Astrocyte (in vitro differentiated cells and primary cell): ENCODE measurements at regions not wholly inside any gene's neighbourhood (a gene's known extent, or its start where the extent isn't known, plus 50 kb on each side); places are given as distances from the start of the nearest gene placed in this dataset.
"Not testable (repeated sequence)": the region's sequence is repeated elsewhere in the genome, so short reads cannot be mapped to it uniquely, and the experiment has no call there.

Source experiments
- DNase-seq: peaks from one replicate; pipeline ENCODE4 v3.0.0-alpha.2; 2010; ENCODE audit warnings: low read depth
- FAIRE-seq: peaks from 2 replicates; lab custom pipeline; 2011; peaks lifted over from hg19 to GRCh38; lab: Jason Lieb, UNC
- H2AFZ ChIP-seq: 2 replicates; pipeline ENCODE4 v1.6.0; 2012; ENCODE audit warnings: low read depth, low read length, inconsistent platforms
- H3K27ac ChIP-seq: 2 replicates; pipeline ENCODE4 v1.5.1; 2011; ENCODE audit warnings: low read depth, low read length, inconsistent platforms
- H3K27me3 ChIP-seq: 2 replicates; pipeline ENCODE4 v1.6.0; 2011; ENCODE audit warnings: low read length, inconsistent platforms; ENCODE audit not compliant: insufficient read depth
- H3K36me3 ChIP-seq: 2 replicates; pipeline ENCODE4 v1.5.1; 2011; ENCODE audit warnings: low read length, inconsistent platforms; ENCODE audit not compliant: insufficient read depth
- H3K4me1 ChIP-seq: 2 replicates; pipeline ENCODE4 v1.5.1; 2011; ENCODE audit warnings: low read length, inconsistent platforms; ENCODE audit not compliant: insufficient read depth
- H3K4me2 ChIP-seq: 2 replicates; pipeline ENCODE4 v1.6.0; 2012; ENCODE audit warnings: low read length, inconsistent platforms
- H3K4me3 ChIP-seq: 2 replicates; pipeline ENCODE4 v1.5.1; 2011; ENCODE audit warnings: low read depth, mild to moderate bottlenecking, low read length, inconsistent platforms; ENCODE audit not compliant: insufficient read depth
- H3K79me2 ChIP-seq: 2 replicates; pipeline ENCODE4 v1.6.0; 2012; ENCODE audit warnings: mild to moderate bottlenecking, low read length, inconsistent platforms; ENCODE audit not compliant: insufficient read depth
- H3K9ac ChIP-seq: 2 replicates; pipeline ENCODE4 v1.6.0; 2012; ENCODE audit warnings: mild to moderate bottlenecking, low read length, inconsistent platforms
- H3K9me3 ChIP-seq: 2 replicates; pipeline ENCODE4 v1.5.1; 2012; ENCODE audit warnings: low read depth, mild to moderate bottlenecking, low read length, inconsistent platforms; ENCODE audit not compliant: insufficient read depth
- H4K20me1 ChIP-seq: 2 replicates; pipeline ENCODE4 v1.6.0; 2012; ENCODE audit warnings: low read length, inconsistent platforms; ENCODE audit not compliant: insufficient read depth
- H3K27ac Mint-ChIP-seq: one replicate; pipeline ENCODE4 v1.8.0; 2021; ENCODE audit warnings: mild to moderate bottlenecking, mixed read lengths; ENCODE audit not compliant: unreplicated experiment
- H3K27me3 Mint-ChIP-seq: one replicate; pipeline ENCODE4 v1.8.0; 2021; ENCODE audit warnings: low read depth, mixed read lengths; ENCODE audit not compliant: unreplicated experiment
- H3K36me3 Mint-ChIP-seq: one replicate; pipeline ENCODE4 v1.8.0; 2021; ENCODE audit warnings: low read depth, mixed read lengths; ENCODE audit not compliant: unreplicated experiment
- H3K4me1 Mint-ChIP-seq: one replicate; pipeline ENCODE4 v1.8.0; 2021; ENCODE audit warnings: low read depth, mixed read lengths; ENCODE audit not compliant: unreplicated experiment
- H3K4me3 Mint-ChIP-seq: one replicate; pipeline ENCODE4 v1.8.0; 2021; ENCODE audit warnings: mild to moderate bottlenecking, moderate library complexity, mixed read lengths; ENCODE audit not compliant: unreplicated experiment
- H3K9me3 Mint-ChIP-seq: one replicate; pipeline ENCODE4 v1.8.0; 2021; ENCODE audit warnings: mild to moderate bottlenecking, mixed read lengths; ENCODE audit not compliant: unreplicated experiment
- CTCF ChIP-seq: IDR thresholded peaks from 2 replicates; pipeline ENCODE4 v1.5.1; 2011; ENCODE audit warnings: low read depth, mild to moderate bottlenecking, inconsistent platforms, low read length, moderate library complexity; ENCODE audit not compliant: insufficient read depth
- EZH2 ChIP-seq: IDR thresholded peaks from 2 replicates; pipeline ENCODE4 v1.6.1; 2012; ENCODE audit warnings: mild to moderate bottlenecking, low read length, inconsistent platforms; ENCODE audit not compliant: insufficient read depth

- H4K20me1 ChIP-seq, result no peaks in the 10 kb centered on the region
- H3K9me3 ChIP-seq, result no peaks in the 10 kb centered on the region
- no peak overlapping the region for H2AFZ ChIP-seq
- H3K36me3 Mint-ChIP-seq, result no peaks in the 10 kb centered on the region
- no peak overlapping the region for H3K27ac ChIP-seq
- H3K4me3 Mint-ChIP-seq, result no peak overlapping the region
- H3K4me2 ChIP-seq, result no peak overlapping the region
- no peaks in the 10 kb centered on the region for H3K4me1 ChIP-seq
- no peaks in the 10 kb centered on the region for H3K27me3 Mint-ChIP-seq
- no peak for DNase-seq
- no peak overlapping the region for H3K27ac Mint-ChIP-seq
- no peak overlapping the region for H3K9ac ChIP-seq
- TF ChIP-seq CTCF, result no peak
- TF ChIP-seq EZH2, result no peak
- no peaks in the 10 kb centered on the region for H3K4me1 Mint-ChIP-seq
- no peak overlapping the region for H3K4me3 ChIP-seq
- H3K27me3 ChIP-seq, result no peaks in the 10 kb centered on the region
- H3K36me3 ChIP-seq, result no peaks in the 10 kb centered on the region
- H3K79me2 ChIP-seq, result no peaks in the 10 kb centered on the region
- FAIRE-seq, result no peak
- H3K9me3 Mint-ChIP-seq, result peaks cover 5% of the 10 kb centered on the region
Observed at GRCh38 chr1:121538943-121539575, 354.3 kb downstream of the SRGAP2C start.

- H3K9me3 Mint-ChIP-seq, H2AFZ ChIP-seq, H4K20me1 ChIP-seq, H3K9me3 ChIP-seq, H3K27ac ChIP-seq, H3K4me2 ChIP-seq, H3K4me3 Mint-ChIP-seq, H3K27me3 Mint-ChIP-seq, H3K27me3 ChIP-seq, H3K36me3 Mint-ChIP-seq, H3K4me3 ChIP-seq, H3K9ac ChIP-seq, H3K4me1 ChIP-seq, DNase-seq, H3K36me3 ChIP-seq, H3K79me2 ChIP-seq, H3K4me1 Mint-ChIP-seq, FAIRE-seq: not testable (repeated sequence)
- H3K27ac Mint-ChIP-seq, result peak overlapping the region; percentile 94
Observed at GRCh38 chr1:121543988-121544387, 359.2 kb downstream of the SRGAP2C start.

GRCh38 chr1:121544500-121544899, 359.7 kb downstream of the SRGAP2C start:
- peaks cover 2% of the 10 kb centered on the region for H3K4me1 Mint-ChIP-seq
- H3K27me3 Mint-ChIP-seq, result no peaks in the 10 kb centered on the region
- Histone ChIP-seq H3K9ac (no peak overlapping the region), H2AFZ (no peak overlapping the region), H3K9me3 (no peaks in the 10 kb centered on the region), H3K36me3 (no peaks in the 10 kb centered on the region), H3K4me2 (no peak overlapping the region), H3K4me1 (no peaks in the 10 kb centered on the region), H3K79me2 (no peaks in the 10 kb centered on the region), H4K20me1 (no peaks in the 10 kb centered on the region), H3K4me3 (no peak overlapping the region), H3K27ac (no peak overlapping the region), H3K27me3 (no peaks in the 10 kb centered on the region)
- H3K27ac Mint-ChIP-seq, result peak overlapping the region; percentile 59
- H3K4me3 Mint-ChIP-seq, result no peak overlapping the region
- TF ChIP-seq EZH2 (no peak), CTCF (no peak)
- no peak for DNase-seq
- FAIRE-seq, result no peak
- H3K36me3 Mint-ChIP-seq, result no peaks in the 10 kb centered on the region
- no peaks in the 10 kb centered on the region for H3K9me3 Mint-ChIP-seq

- not testable (repeated sequence) for H3K36me3 ChIP-seq, H3K27me3 ChIP-seq, H3K27ac ChIP-seq, H3K4me3 ChIP-seq, H3K9me3 ChIP-seq, H4K20me1 ChIP-seq, H2AFZ ChIP-seq, H3K79me2 ChIP-seq, H3K4me3 Mint-ChIP-seq, H3K27ac Mint-ChIP-seq, H3K9ac ChIP-seq, H3K4me2 ChIP-seq, H3K27me3 Mint-ChIP-seq, H3K4me1 ChIP-seq, H3K9me3 Mint-ChIP-seq, H3K4me1 Mint-ChIP-seq, DNase-seq, FAIRE-seq, H3K36me3 Mint-ChIP-seq
Observed at GRCh38 chr1:121545899-121546298, 361.1 kb downstream of the SRGAP2C start.
